HG03469 (cell line): ENCODE measurements at regions not wholly inside any gene's neighbourhood (a gene's known extent, or its start where the extent isn't known, plus 50 kb on each side); places are given as distances from the start of the nearest gene placed in this dataset.

Experiments used
- ATAC-seq: cut with Tn5 transposase; IDR thresholded peaks from one replicate; pipeline ENCODE4 v1.9.1; 2021; ENCODE audit warnings: mild to moderate bottlenecking, moderate library complexity, moderate number of reproducible peaks; ENCODE audit not compliant: unreplicated experiment

GRCh38 chr3:70583682-70584081 lies 271.2 kb upstream of the MDFIC2 start:
- no peak for ATAC-seq

DNA sequence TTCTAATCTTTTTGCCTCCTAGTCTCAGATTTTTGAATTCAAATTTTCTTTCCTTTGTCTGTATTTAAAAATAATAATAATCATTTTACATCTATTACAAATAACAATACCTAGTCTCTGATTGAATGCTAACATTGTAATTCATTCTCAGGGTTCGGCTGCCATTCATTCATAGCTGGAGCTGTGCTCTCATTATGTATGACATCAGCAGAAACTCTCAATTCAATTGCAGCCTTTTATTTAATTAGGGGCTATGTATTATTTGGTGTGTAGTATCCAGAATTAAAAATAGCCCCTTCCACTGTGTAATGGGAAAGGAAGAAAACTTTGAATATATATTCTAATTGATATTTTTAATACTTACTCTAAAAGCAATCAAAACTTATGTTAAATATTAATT lies 270.4 kb upstream of the MDFIC2 start:
- ATAC-seq: no peak

GRCh38 chr3:70580021-70580420 lies 267.6 kb upstream of the MDFIC2 start:
- ATAC-seq: no peak

GRCh38 chr3:70571696-70572095 lies 259.3 kb upstream of the MDFIC2 start:
- ATAC-seq: no peak

GRCh38 chr3:70570584-70570983 lies 258.1 kb upstream of the MDFIC2 start:
- ATAC-seq: no peak

GRCh38 chr3:70568626-70569025 lies 256.2 kb upstream of the MDFIC2 start:
- no peak for ATAC-seq

GRCh38 chr3:70565861-70566260 lies 253.4 kb upstream of the MDFIC2 start:
- ATAC-seq: no peak

DNA sequence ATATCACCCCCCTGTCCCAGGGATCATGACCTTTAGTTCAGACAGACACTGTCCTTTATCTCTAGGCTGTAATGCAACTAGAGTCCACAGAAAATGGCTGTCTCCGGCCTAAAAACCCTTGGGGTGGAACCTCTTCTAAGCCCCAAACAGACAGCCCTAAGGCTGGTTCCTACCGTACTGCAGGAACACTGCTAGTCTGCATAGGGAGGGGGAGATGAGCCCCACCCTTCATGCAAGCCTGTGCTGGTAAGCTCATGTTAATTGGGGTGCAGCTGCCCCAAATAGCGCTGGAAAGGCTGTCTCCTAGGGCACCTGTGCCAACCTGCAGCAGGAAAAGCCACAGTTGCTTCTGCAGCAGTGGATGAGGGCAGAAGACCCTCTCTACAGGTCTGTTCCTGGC lies 252.1 kb upstream of the MDFIC2 start:
- ATAC-seq: no peak

DNA sequence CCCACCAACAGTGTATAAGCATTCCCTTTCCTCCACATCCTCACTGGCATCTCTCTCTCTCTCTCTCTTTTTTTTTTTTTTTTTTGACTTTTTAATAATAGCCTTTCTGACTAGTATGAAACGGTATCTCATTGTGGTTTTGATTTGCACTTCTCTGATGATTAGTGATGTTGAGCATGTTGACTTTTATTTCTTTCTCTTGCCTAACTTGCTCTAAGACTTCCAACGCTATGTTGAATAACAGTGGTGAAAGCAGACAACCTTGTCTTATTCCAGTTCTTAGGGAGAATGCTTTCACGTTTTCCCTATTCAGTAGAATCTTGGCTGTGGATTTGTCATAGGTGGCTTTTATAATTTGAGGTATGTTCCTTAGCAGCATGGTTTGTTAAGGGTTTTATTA lies 249.4 kb upstream of the MDFIC2 start:
- ATAC-seq: no peak

GRCh38 chr3:70558956-70559355 lies 246.5 kb upstream of the MDFIC2 start:
- no peak for ATAC-seq

DNA sequence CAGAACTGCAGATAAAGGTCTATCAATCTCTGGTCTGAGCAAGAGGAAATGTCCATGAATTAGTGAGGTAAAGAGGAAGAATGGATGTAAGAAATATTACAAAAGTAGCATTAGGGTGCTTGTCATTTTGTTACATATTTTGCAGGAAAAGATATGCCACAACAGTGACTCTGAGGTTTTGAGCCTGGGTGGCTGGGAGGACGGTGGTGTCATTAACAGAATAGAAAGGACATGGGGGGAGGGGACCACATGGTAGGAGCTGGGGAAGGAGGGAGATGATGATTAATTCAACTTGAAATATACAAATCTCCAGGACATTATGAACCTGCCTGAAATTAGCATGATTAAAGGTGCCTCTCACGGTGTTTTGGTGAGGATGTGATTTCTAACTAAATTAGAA lies 245.5 kb upstream of the MDFIC2 start:
- no peak for ATAC-seq

DNA sequence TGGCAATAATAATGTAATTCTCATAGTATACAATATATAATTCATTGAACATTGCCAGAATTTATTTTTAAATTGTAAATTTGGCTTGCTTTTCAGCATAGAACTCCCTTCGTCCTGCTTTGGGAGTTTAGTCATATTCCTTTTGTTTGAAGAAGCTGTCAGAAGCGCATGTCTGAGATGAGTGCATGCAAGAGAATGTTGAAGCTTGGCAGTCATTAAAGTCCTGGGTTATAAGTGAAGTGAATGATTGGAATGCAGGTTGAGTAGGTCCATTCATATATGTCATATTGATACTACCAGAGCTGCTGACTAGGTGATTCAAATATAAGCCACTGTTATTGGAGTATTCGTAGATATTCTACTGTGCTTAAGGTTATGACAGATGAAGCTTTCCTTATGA lies 243.6 kb upstream of the MDFIC2 start:
- no peak for ATAC-seq

DNA sequence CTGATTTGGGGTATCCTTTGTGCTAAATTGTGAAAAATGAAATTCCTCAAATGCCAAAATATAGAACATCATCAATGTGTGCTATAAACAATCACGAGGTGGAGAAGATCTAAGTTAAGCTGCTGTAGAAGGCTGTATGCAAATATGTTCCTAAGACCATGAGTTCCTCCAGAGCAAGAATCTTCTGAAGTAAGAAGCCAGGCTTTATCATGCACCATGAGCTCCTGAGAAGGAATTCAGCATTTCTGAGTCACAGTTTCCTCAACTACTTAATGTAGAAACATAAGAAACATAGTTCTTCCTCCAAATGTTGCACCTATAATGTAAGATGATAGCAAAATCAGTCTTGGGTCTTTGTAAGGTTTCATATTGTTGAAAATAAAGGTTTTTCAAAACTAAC lies 241.7 kb upstream of the MDFIC2 start:
- no peak for ATAC-seq

GRCh38 chr3:70550723-70551319 lies 238.4 kb upstream of the MDFIC2 start:
- ATAC-seq: no peak

DNA sequence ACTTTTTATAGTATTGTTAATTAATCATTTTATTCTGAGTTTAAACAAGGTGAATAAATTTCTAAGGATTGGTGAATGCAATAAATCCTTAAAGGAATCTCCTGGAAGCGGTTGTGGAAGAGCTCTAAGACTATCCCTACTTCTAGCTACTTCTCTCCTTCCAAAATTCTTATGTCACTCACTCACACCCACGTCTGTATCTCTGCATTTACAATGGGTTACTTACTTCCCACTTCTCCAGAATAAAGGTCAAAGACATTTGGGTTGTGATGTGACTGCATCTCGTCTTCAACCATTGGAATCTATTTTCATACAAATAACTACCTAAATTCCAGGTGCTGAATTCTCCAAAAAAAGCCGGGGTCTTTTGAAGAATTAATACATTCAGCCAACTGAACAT lies 234.2 kb upstream of the MDFIC2 start:
- ATAC-seq: no peak

GRCh38 chr3:70543493-70543892 lies 231.1 kb upstream of the MDFIC2 start:
- no peak for ATAC-seq

DNA sequence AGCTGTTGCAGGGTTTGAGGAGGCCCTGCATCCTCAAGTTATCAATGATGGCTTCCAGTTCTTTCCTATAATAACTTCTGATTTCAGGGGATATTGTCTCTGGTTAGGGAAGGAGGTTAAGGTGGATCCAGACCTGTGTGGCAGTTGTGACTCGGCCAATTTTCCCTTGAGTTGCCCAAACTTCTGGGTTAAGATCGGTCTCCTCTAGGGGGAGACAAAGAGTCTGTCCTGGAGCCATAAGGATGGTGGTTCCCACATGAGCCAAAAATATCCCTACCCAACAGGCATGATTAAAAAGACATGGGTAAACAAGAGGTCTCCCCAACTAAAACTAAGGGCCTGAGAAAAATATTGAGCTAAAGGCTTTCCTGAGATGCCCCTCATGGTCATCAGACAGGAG lies 227.5 kb upstream of the MDFIC2 start:
- no peak for ATAC-seq

DNA sequence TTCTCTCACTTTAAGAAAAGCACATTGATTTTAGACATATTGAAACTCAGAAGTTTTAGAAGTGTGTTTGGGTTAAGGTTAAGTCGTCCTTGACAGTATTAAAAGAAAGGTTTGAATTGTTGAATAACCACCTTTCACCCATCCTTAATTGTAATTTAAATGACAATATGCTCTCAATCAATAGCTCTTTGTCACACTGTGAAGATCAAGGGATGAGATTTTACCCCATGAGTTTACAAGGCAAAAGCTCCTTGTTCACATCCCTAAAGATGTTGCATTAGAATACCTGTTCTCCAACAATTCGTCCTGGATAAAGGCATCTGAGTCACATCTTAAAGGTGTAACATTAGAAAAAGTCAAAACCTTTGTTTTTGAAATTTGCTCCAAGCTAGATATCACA lies 220.4 kb upstream of the MDFIC2 start:
- no peak for ATAC-seq

DNA sequence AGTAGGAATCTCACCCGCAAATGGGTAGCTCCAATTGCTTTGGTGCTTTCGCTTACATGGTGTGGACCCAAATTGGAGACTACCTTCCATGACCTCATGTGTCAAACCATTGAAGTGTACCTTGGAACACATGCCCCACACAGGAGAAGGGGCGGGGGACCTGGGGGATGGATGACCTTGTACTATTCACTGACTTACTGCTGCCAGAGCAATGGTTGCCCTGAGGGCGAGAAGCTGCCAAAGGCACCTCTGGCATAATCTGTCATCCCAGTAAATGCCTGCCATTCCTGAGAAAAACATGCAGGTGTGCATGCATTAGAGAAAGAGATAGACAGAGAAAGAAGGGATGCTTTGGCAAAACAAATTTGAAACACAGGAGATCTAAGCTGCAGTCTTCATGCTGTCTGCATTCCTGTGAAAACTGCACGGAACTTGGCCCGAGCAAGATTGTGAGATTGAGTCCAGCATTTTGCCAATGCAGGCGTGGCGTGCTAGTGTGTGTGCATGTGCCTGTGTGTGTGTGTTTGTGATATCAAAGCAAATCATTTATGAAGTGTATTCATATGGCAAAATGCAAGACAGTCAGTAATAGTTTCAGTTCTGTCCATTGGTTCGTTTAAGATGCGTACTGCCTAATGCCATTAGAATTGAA lies 219.5 kb upstream of the MDFIC2 start:
- no peak for ATAC-seq

- no peak for ATAC-seq
These were observed 218.7 kb upstream of the MDFIC2 start for GRCh38 chr3:70531063-70531657.

DNA sequence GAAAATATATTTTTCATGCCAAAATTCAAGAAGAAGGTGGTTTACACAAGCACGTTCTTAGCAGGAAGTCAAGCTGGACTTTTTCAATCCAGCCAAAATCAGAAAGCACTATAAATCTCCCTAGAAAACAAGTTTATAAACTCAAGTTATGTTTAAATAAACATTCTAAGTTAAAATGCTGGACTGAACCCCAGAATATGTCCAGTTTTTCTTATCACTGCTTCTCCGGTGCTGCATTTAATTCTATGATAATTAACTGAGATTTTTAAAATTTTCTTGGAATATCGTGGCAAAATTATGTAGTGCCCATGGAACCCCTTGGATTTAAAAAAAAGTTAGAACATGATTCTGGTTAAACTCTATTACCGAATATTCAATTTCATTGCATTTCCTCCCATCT lies 218.2 kb upstream of the MDFIC2 start:
- ATAC-seq: no peak

- ATAC-seq: no peak
These were observed 214.6 kb upstream of the MDFIC2 start for GRCh38 chr3:70527026-70527425.
